ENCODE measurements at regions not wholly inside any gene's neighbourhood (a gene's known extent, or its start where the extent isn't known, plus 50 kb on each side); places are given as distances from the start of the nearest gene placed in this dataset.

DNA sequence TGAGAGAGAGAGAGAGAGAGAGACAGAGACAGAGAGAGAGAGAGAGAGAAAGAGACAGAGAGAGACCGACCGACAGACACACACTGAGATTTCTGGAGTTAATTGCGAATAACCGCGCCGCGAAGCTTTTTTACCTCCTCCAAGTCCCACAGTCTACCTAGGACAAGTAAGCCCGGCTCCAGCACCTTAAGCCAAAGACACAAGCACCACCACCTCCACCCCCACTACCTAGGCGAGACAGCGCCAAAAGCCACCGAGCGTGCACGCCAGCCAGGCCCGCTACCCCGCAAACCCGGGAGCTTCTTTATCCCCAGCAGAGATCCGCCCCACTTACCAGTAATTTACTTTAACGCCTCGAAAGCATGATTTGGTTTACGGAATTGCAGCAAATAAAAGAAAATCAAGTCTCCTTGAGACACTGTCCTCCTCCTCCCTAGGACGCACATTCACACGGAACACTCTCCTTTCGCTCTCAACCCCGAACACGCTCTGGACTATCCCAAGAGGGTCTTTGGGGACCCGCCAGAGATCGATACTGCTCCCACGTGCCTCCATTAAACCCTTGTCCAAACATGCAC, 649.6 kb upstream of the DIPK2B start:
- H3K4me3 ChIP-seq, result no peak overlapping the region
- in situ Hi-C loops (cut with MboI), result no loop called here

More for the DNA sequence above, 649.6 kb upstream of the DIPK2B start:
- ChIA-PET POLR2A (no interaction called here), CTCF (ENCODE audit: low intra/inter-chr PET ratio) (no interaction called here)
- H3K9me1 ChIP-seq (ENCODE audit: control insufficient read depth, insufficient read depth, low read length), result no peaks in the 10 kb centered on the region
- H3K4me1 ChIP-seq (replicated peaks in 1 of 2; ENCODE audit: control insufficient read depth in 2 of 2, insufficient read depth in 2 of 2, low read length in 2 of 2), result 0 out of 5 replicates have a peak, but pooled peaks cover 0 to 5% of the 10 kb centered on the region in 2 experiments
- H3K27ac ChIP-seq (ENCODE audit: extremely low read depth, low read depth, low read length), result no peak overlapping the region
- H3K79me2 ChIP-seq (ENCODE audit: control insufficient read depth, insufficient read depth, low read length), result no peaks in the 10 kb centered on the region
- no peaks in the 10 kb centered on the region for H3K27me3 ChIP-seq (ENCODE audit: control insufficient read depth in 2 of 2, insufficient read depth in 2 of 2, low read length in 2 of 2)
- H4K20me1 ChIP-seq (replicated peaks; ENCODE audit: control insufficient read depth, insufficient read depth, low read length), result no peaks in the 10 kb centered on the region
- WGBS (ENCODE audit: insufficient coverage, low coverage, missing lambda C conversion rate), result 7% methylated on average over 9 of the region's 28 CpGs
- intact Hi-C loops (cut with micrococcal nuclease), result no loop called here
- H3K4me2 ChIP-seq (ENCODE audit: insufficient read depth, low read length), result no peak overlapping the region
- H3K9me3 ChIP-seq (replicated peaks; ENCODE audit: control insufficient read depth, insufficient read depth, low read depth, low read length), result no peaks in the 10 kb centered on the region
- H2AFZ ChIP-seq (ENCODE audit: low read depth, low read length), result no peak overlapping the region
- H3K36me3 ChIP-seq (ENCODE audit: control insufficient read depth, insufficient read depth, low read length), result no peaks in the 10 kb centered on the region
- no peak overlapping the region for H3K9ac ChIP-seq (ENCODE audit: insufficient read depth in 1 of 2, low read depth in 2 of 2, low read length in 2 of 2)
- TF ChIP-seq ZNF133 (CRISPR knock-in tag; IDR thresholded peaks at IDR 0.05), result no peak
- TF ChIP-seq ZC3H11A (IDR thresholded peaks at IDR 0.05; ENCODE audit: low read depth, low read length), result no peak
- TF ChIP-seq ZSCAN29 (IDR thresholded peaks at IDR 0.05), result no peak
- TF ChIP-seq RAD21 (CRISPR knock-in tag; conservative IDR thresholded peaks at IDR 0.05 in 1 of 2, IDR thresholded peaks at IDR 0.05 in 1 of 2), result no peak
- TF ChIP-seq PHB2 (IDR thresholded peaks at IDR 0.05; ENCODE audit: low read depth), result no peak
- TF ChIP-seq NR3C1 (CRISPR knock-in tag; IDR thresholded peaks at IDR 0.05), result no peak
- TF ChIP-seq, protein P1, sequence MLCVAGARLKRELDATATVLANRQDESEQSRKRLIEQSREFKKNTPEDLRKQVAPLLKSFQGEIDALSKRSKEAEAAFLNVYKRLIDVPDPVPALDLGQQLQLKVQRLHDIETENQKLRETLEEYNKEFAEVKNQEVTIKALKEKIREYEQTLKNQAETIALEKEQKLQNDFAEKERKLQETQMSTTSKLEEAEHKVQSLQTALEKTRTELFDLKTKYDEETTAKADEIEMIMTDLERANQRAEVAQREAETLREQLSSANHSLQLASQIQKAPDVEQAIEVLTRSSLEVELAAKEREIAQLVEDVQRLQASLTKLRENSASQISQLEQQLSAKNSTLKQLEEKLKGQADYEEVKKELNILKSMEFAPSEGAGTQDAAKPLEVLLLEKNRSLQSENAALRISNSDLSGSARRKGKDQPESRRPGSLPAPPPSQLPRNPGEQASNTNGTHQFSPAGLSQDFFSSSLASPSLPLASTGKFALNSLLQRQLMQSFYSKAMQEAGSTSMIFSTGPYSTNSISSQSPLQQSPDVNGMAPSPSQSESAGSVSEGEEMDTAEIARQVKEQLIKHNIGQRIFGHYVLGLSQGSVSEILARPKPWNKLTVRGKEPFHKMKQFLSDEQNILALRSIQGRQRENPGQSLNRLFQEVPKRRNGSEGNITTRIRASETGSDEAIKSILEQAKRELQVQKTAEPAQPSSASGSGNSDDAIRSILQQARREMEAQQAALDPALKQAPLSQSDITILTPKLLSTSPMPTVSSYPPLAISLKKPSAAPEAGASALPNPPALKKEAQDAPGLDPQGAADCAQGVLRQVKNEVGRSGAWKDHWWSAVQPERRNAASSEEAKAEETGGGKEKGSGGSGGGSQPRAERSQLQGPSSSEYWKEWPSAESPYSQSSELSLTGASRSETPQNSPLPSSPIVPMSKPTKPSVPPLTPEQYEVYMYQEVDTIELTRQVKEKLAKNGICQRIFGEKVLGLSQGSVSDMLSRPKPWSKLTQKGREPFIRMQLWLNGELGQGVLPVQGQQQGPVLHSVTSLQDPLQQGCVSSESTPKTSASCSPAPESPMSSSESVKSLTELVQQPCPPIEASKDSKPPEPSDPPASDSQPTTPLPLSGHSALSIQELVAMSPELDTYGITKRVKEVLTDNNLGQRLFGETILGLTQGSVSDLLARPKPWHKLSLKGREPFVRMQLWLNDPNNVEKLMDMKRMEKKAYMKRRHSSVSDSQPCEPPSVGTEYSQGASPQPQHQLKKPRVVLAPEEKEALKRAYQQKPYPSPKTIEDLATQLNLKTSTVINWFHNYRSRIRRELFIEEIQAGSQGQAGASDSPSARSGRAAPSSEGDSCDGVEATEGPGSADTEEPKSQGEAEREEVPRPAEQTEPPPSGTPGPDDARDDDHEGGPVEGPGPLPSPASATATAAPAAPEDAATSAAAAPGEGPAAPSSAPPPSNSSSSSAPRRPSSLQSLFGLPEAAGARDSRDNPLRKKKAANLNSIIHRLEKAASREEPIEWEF (CRISPR knock-in tag; IDR thresholded peaks at IDR 0.05), result no peak
- TF ChIP-seq HEY1 (CRISPR knock-in tag; IDR thresholded peaks at IDR 0.05; ENCODE audit: borderline replicate concordance), result no peak
- no peak for TF ChIP-seq MIER1 (IDR thresholded peaks at IDR 0.05; ENCODE audit: low read depth)
- DNase-seq (ENCODE audit: extremely low read depth in 1 of 4, low spot score in 3 of 4) (no peak), ATAC-seq (no peak), FAIRE-seq (no peak)
- BruUV-seq (replicated peaks), result no TSS peak
